ENCODE measurements at regions not wholly inside any gene's neighbourhood (a gene's known extent, or its start where the extent isn't known, plus 50 kb on each side); places are given as distances from the start of the nearest gene placed in this dataset.
"Not testable (repeated sequence)": the region's sequence is repeated elsewhere in the genome, so short reads cannot be mapped to it uniquely, and the experiment has no call there.

DNA sequence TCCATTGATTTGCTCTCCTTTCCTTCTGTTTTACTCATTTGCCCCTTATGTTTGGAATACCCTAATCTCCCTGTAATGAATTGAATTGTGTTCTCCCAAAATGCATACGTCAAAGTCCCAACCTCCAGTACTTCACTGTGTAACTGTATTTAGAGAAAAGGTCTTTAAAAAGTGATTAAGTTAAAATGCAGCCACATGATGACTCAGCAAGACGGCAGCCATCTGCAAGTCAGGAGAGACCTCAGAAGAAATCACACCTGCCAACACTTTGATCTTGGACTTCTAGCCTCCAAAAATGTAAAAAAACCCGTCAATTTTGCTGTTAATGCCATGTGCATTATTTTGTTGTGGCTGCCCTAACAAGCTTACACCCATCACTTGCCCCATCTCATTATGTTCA lies 85.3 kb upstream of the PCLO start:
- no peak for TF ChIP-seq CTCF (conservative IDR thresholded peaks at IDR 0.05; ENCODE audit: low read depth)
- no peak for DNase-seq (ENCODE audit: low spot score)
- no peak overlapping the region for H3K27ac ChIP-seq
- ChIA-PET POLR2A (ENCODE audit: low non-redundant PET) (no interaction called here), CTCF (no interaction called here)

DNA sequence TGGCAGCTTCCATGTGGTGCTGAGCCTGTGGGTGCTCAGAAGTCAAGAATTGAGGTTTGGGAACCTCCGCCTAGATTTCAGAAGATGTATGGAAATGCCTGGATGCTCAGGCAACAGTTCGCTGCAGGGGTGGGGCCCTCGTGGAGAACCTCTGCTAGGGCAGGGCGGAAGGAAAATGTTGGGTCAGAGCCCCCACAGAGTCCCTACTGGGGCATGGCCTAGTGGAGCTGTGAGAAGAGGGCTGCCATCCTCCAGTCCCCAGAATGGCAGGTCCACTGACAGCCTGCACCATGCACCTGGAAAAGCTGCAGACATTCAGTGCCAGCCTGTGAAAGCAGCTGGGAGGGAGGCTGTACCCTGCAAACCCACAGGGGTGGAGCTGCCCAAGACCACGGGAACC lies 56.5 kb upstream of the PCLO start:
- CTCF ChIA-PET = not testable (repeated sequence)

DNA sequence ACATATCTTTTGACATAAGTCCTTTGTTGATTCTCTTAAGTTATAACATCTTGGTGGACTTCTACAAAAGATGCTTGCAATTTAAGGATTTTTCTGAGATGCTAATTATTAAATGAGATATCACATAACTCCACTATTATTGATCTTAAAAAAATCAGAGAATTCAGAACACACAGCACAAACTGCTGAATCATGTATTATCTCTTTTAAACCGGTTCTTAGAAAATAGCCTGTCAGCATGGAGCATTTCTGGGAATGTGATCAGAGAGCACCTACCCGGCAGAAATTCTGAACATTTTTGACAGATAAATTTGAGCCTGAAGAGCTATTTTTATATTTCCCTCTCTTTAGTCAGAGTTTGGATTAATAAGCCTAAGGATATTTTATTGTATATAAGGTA lies 50.2 kb upstream of the PCLO start:
- POLR2A ChIA-PET (ENCODE audit: low non-redundant PET) = no interaction called here
- TF ChIP-seq CTCF (conservative IDR thresholded peaks at IDR 0.05; ENCODE audit: low read depth) = no peak
- H3K27ac ChIP-seq = no peak overlapping the region
- CTCF ChIA-PET = no interaction called here
- DNase-seq (ENCODE audit: low spot score) = no peak

More for the DNA sequence above, 56.5 kb upstream of the PCLO start:
- H3K27ac ChIP-seq; POLR2A ChIA-PET (ENCODE audit: low non-redundant PET); DNase-seq (ENCODE audit: low spot score): not testable (repeated sequence)

Measured in RWPE1 (cell line).